ENCODE measurements at regions not wholly inside any gene's neighbourhood (a gene's known extent, or its start where the extent isn't known, plus 50 kb on each side); places are given as distances from the start of the nearest gene placed in this dataset.

GRCh38 chr2:180128861-180129260, 121.8 kb upstream of the CWC22 start:
- TF ChIP-seq, protein P1, sequence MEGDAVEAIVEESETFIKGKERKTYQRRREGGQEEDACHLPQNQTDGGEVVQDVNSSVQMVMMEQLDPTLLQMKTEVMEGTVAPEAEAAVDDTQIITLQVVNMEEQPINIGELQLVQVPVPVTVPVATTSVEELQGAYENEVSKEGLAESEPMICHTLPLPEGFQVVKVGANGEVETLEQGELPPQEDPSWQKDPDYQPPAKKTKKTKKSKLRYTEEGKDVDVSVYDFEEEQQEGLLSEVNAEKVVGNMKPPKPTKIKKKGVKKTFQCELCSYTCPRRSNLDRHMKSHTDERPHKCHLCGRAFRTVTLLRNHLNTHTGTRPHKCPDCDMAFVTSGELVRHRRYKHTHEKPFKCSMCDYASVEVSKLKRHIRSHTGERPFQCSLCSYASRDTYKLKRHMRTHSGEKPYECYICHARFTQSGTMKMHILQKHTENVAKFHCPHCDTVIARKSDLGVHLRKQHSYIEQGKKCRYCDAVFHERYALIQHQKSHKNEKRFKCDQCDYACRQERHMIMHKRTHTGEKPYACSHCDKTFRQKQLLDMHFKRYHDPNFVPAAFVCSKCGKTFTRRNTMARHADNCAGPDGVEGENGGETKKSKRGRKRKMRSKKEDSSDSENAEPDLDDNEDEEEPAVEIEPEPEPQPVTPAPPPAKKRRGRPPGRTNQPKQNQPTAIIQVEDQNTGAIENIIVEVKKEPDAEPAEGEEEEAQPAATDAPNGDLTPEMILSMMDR (IDR thresholded peaks at IDR 0.05) = no peak
- Histone ChIP-seq H3K4me1 (no peaks in the 10 kb centered on the region), H3K27ac (no peak overlapping the region), H3K4me3 (no peak overlapping the region), H3K36me3 (no peaks in the 10 kb centered on the region), H3K9me3 (no peaks in the 10 kb centered on the region), H3K27me3 (ENCODE audit: low read depth) (no peaks in the 10 kb centered on the region)
- intact Hi-C loops (cut with DNase I) = no loop called here
- DNase-seq (no peak), ATAC-seq (no peak)

- TF ChIP-seq, protein P1 (IDR thresholded peaks at IDR 0.05) = peak; percentile 38
- Histone ChIP-seq H3K4me3 (no peak overlapping the region), H3K9me3 (no peaks in the 10 kb centered on the region), H3K36me3 (no peaks in the 10 kb centered on the region), H3K27ac (no peak overlapping the region), H3K27me3 (ENCODE audit: low read depth) (no peaks in the 10 kb centered on the region), H3K4me1 (no peaks in the 10 kb centered on the region)
- DNase-seq (peak; percentile 43), ATAC-seq (peak; percentile 85)
- intact Hi-C loops (cut with DNase I) = no loop called here
These were observed 118.3 kb upstream of the CWC22 start for GRCh38 chr2:180125245-180125962.

DNA sequence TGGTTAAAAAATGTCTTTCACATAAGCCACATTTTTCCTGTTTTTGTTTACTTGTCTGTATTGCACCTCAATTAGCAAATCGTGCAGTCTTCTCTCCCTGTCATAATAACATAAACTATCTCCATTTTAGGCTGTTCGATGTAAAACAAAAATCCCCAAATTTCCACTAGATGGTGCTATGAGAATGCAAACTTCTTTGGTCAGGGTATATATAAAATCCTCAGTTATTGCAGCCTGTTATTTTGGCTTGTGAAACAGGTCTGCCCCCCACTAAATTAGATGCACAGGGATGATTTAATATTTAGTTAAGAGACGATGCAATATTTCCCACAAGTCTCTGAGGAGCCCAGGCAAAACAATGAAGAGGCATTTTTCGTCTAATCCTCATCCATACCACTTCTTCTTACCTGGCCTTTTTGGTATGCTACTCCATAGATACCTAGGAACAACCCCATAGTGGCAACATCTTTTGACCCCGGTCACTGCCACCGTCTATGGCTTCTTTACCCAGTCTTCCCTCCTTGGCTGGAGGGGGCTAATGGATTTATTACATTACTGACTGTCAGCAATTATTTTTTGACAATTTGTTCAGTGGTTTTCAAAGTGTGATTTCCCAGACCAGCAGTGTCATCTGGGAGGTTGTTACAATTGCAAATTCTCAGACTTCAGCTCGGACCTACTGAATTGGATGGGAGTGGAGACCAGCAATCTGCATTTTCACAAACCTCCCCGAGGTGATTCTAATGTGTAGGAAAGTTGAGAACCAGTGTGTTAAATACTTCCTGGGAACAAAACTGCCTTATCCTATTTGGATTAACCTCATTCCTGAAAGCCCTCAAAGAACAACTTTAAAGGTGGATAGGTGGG, 117.4 kb upstream of the CWC22 start:
- Histone ChIP-seq H3K27ac (no peak overlapping the region), H3K9me3 (no peaks in the 10 kb centered on the region), H3K27me3 (ENCODE audit: low read depth) (no peaks in the 10 kb centered on the region), H3K36me3 (no peaks in the 10 kb centered on the region), H3K4me1 (no peaks in the 10 kb centered on the region), H3K4me3 (no peak overlapping the region)
- TF ChIP-seq, protein P1 (IDR thresholded peaks at IDR 0.05) = peak; percentile 54
- intact Hi-C loops (cut with DNase I) = no loop called here
- ATAC-seq (peak; percentile 58 to 72), DNase-seq (no peak)

GRCh38 chr2:180122874-180123273, 115.8 kb upstream of the CWC22 start:
- no peaks in the 10 kb centered on the region for H3K27me3 ChIP-seq (ENCODE audit: low read depth)
- no peak overlapping the region for H3K27ac ChIP-seq
- no peak overlapping the region for H3K4me3 ChIP-seq
- H3K36me3 ChIP-seq = no peaks in the 10 kb centered on the region
- ATAC-seq = no peak
- H3K9me3 ChIP-seq = no peaks in the 10 kb centered on the region
- intact Hi-C loops (cut with DNase I) = no loop called here
- no peaks in the 10 kb centered on the region for H3K4me1 ChIP-seq
- TF ChIP-seq, protein P1 (IDR thresholded peaks at IDR 0.05) = no peak
- no peak for DNase-seq

DNA sequence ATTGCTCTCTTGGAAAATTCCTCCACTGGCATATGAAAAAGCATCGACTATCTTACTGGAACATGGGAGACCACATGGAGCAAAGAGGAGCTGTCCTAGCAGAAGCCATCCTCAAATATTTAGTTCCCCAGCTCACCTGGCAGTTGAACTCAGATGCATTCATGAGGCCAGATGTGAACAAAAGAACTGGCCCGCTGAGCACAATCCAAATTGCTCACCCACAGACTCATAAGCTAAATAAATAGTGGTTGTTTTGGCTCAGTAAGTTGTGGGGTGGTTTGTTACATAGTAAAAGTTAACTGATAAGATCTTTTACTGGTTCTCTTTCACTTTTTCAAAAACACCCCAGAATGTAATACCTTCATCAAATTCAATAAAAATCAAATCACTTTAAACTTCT, 108.6 kb upstream of the CWC22 start:
- no peak overlapping the region for H3K4me3 ChIP-seq
- no peaks in the 10 kb centered on the region for H3K9me3 ChIP-seq
- no peaks in the 10 kb centered on the region for H3K4me1 ChIP-seq
- ATAC-seq (no peak), DNase-seq (no peak)
- H3K27me3 ChIP-seq (ENCODE audit: low read depth) = no peaks in the 10 kb centered on the region
- intact Hi-C loops (cut with DNase I) = no loop called here
- H3K36me3 ChIP-seq = no peaks in the 10 kb centered on the region
- no peak overlapping the region for H3K27ac ChIP-seq
- TF ChIP-seq, protein P1 (IDR thresholded peaks at IDR 0.05) = no peak
